ENCODE measurements at regions not wholly inside any gene's neighbourhood (a gene's known extent, or its start where the extent isn't known, plus 50 kb on each side); places are given as distances from the start of the nearest gene placed in this dataset.
"Not testable (repeated sequence)": the region's sequence is repeated elsewhere in the genome, so short reads cannot be mapped to it uniquely, and the experiment has no call there.

- no peaks in the 10 kb centered on the region for H3K27me3 ChIP-seq (ENCODE audit: low read length)
- H3K4me1 ChIP-seq (ENCODE audit: low read length): no peaks in the 10 kb centered on the region
- no peak overlapping the region for H3K4me3 ChIP-seq (ENCODE audit: low read length)
- H3K79me2 ChIP-seq (ENCODE audit: low read length): no peaks in the 10 kb centered on the region
- no peaks in the 10 kb centered on the region for H4K20me1 ChIP-seq (ENCODE audit: insufficient read depth, low read depth, low read length)
- H3K4me2 ChIP-seq (ENCODE audit: low read depth, low read length, poor library complexity, severe bottlenecking): no peak overlapping the region
- DNase-seq: no peak
- no peaks in the 10 kb centered on the region for H3K9me3 ChIP-seq (ENCODE audit: low read length)
- H3K9me2 ChIP-seq (replicated peaks; ENCODE audit: insufficient read depth, low read length): no peaks in the 10 kb centered on the region
- H2AFZ ChIP-seq (ENCODE audit: low read length): no peak overlapping the region
- no peak overlapping the region for H3K27ac ChIP-seq (ENCODE audit: low read length)
- no peaks in the 10 kb centered on the region for H3K36me3 ChIP-seq (ENCODE audit: insufficient read depth, low read length)
- H3K9ac ChIP-seq (ENCODE audit: low read length): no peak overlapping the region
Measured at GRCh38 chr17:16888413-16889087, 83.4 kb downstream of the TNFRSF13B start.

- DNase-seq: no peak
- H3K9me3 ChIP-seq (ENCODE audit: low read length): no peaks in the 10 kb centered on the region
- no peak overlapping the region for H3K4me2 ChIP-seq (ENCODE audit: low read depth, low read length, poor library complexity, severe bottlenecking)
- H3K4me3 ChIP-seq (ENCODE audit: low read length): no peak overlapping the region
- H4K20me1 ChIP-seq (ENCODE audit: insufficient read depth, low read depth, low read length): no peaks in the 10 kb centered on the region
- H3K9me2 ChIP-seq (replicated peaks; ENCODE audit: insufficient read depth, low read length): no peaks in the 10 kb centered on the region
- no peaks in the 10 kb centered on the region for H3K27me3 ChIP-seq (ENCODE audit: low read length)
- H3K79me2 ChIP-seq (ENCODE audit: low read length): no peaks in the 10 kb centered on the region
- H3K9ac ChIP-seq (ENCODE audit: low read length): no peak overlapping the region
- H3K36me3 ChIP-seq (ENCODE audit: insufficient read depth, low read length): no peaks in the 10 kb centered on the region
- no peak overlapping the region for H3K27ac ChIP-seq (ENCODE audit: low read length)
- no peaks in the 10 kb centered on the region for H3K4me1 ChIP-seq (ENCODE audit: low read length)
- H2AFZ ChIP-seq (ENCODE audit: low read length): no peak overlapping the region
Measured at GRCh38 chr17:16887523-16888095, 84.3 kb downstream of the TNFRSF13B start.

DNA sequence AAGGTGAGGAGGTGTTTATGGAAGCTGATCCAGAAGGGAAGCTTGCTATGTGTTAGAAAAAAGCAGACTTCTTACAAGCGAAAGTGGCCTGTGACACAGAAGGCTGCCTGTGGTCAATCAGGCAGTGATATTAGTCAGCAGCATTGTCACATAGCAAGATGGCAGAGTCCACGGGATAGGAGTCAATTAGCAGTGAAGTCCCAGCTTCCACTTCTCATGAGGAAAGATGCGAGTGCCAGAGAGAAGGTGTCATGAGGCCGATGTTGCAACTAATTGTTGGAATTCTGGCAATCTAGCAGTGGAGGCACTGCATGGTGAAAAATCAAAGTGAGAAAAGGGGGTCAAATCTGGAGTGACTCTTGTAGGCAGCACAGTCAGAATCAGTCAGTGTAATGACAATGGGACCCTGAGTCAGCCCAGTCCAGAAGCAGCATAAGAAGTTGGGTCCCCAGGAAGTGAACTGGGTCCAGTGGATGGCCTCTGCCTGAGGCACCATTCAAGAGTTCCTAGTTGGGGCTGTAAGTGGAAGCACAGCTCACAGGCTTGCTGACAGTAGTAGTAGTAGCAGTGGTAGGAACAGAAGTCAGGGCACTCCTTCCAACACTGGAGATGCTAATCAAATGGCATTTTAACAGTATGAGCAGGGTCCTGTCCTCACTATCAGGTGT lies 85.1 kb downstream of the TNFRSF13B start:
- Histone ChIP-seq H3K4me3 (ENCODE audit: low read length) (no peak overlapping the region), H3K9me2 (replicated peaks; ENCODE audit: insufficient read depth, low read length) (no peaks in the 10 kb centered on the region), H3K4me2 (ENCODE audit: low read depth, low read length, poor library complexity, severe bottlenecking) (no peak overlapping the region), H3K27me3 (ENCODE audit: low read length) (no peaks in the 10 kb centered on the region), H3K9me3 (ENCODE audit: low read length) (no peaks in the 10 kb centered on the region), H3K27ac (ENCODE audit: low read length) (no peak overlapping the region), H3K36me3 (ENCODE audit: insufficient read depth, low read length) (no peaks in the 10 kb centered on the region), H3K4me1 (ENCODE audit: low read length) (no peaks in the 10 kb centered on the region), H2AFZ (ENCODE audit: low read length) (no peak overlapping the region), H4K20me1 (ENCODE audit: insufficient read depth, low read depth, low read length) (no peaks in the 10 kb centered on the region), H3K79me2 (ENCODE audit: low read length) (no peaks in the 10 kb centered on the region), H3K9ac (ENCODE audit: low read length) (no peak overlapping the region)
- no peak for DNase-seq

DNA sequence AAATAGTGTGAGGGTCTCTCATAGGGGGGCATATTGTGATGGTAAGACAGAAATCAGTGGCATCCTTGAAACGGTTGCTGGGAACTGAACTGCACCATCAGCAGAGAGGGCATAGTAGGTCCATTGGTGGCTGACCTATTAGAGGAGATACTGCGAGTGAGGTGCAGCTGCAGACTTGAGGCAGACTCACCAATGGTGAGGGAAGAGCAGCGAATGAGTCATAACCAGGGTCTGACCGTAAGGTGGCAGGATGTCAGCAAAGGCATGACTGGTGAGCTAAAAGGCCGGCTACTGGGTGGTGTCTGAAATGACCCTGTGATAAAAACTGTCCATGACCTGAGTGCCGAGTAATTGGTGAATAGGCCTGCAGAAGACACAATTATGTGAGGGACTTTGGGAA lies 86.7 kb downstream of the TNFRSF13B start:
- not testable (repeated sequence) for DNase-seq; H3K4me2 ChIP-seq (ENCODE audit: low read depth, low read length, poor library complexity, severe bottlenecking)

GRCh38 chr17:16882926-16883265 lies 89.0 kb downstream of the TNFRSF13B start:
- H3K9me3 ChIP-seq (ENCODE audit: low read length); H3K79me2 ChIP-seq (ENCODE audit: low read length); H3K27ac ChIP-seq (ENCODE audit: low read length); H3K9me2 ChIP-seq (replicated peaks; ENCODE audit: insufficient read depth, low read length); H3K4me2 ChIP-seq (ENCODE audit: low read depth, low read length, poor library complexity, severe bottlenecking); H3K36me3 ChIP-seq (ENCODE audit: insufficient read depth, low read length); H3K27me3 ChIP-seq (ENCODE audit: low read length); H3K4me3 ChIP-seq (ENCODE audit: low read length); H3K4me1 ChIP-seq (ENCODE audit: low read length); H2AFZ ChIP-seq (ENCODE audit: low read length); DNase-seq; H4K20me1 ChIP-seq (ENCODE audit: insufficient read depth, low read depth, low read length); H3K9ac ChIP-seq (ENCODE audit: low read length): not testable (repeated sequence)

More for the DNA sequence above, 86.7 kb downstream of the TNFRSF13B start:
- H3K27ac ChIP-seq (ENCODE audit: low read length); H3K9me2 ChIP-seq (replicated peaks; ENCODE audit: insufficient read depth, low read length); H3K27me3 ChIP-seq (ENCODE audit: low read length); H2AFZ ChIP-seq (ENCODE audit: low read length); H3K36me3 ChIP-seq (ENCODE audit: insufficient read depth, low read length); H3K4me1 ChIP-seq (ENCODE audit: low read length); H3K9me3 ChIP-seq (ENCODE audit: low read length); H3K79me2 ChIP-seq (ENCODE audit: low read length); H3K9ac ChIP-seq (ENCODE audit: low read length); H3K4me3 ChIP-seq (ENCODE audit: low read length); H4K20me1 ChIP-seq (ENCODE audit: insufficient read depth, low read depth, low read length): not testable (repeated sequence)

GRCh38 chr17:16882243-16882925 lies 89.5 kb downstream of the TNFRSF13B start:
- no peaks in the 10 kb centered on the region for H3K27me3 ChIP-seq (ENCODE audit: low read length)
- H3K4me2 ChIP-seq (ENCODE audit: low read depth, low read length, poor library complexity, severe bottlenecking): no peak overlapping the region
- no peaks in the 10 kb centered on the region for H3K9me3 ChIP-seq (ENCODE audit: low read length)
- no peak overlapping the region for H2AFZ ChIP-seq (ENCODE audit: low read length)
- H3K9ac ChIP-seq (ENCODE audit: low read length): no peak overlapping the region
- no peaks in the 10 kb centered on the region for H3K36me3 ChIP-seq (ENCODE audit: insufficient read depth, low read length)
- no peaks in the 10 kb centered on the region for H3K4me1 ChIP-seq (ENCODE audit: low read length)
- no peaks in the 10 kb centered on the region for H4K20me1 ChIP-seq (ENCODE audit: insufficient read depth, low read depth, low read length)
- H3K9me2 ChIP-seq (replicated peaks; ENCODE audit: insufficient read depth, low read length): no peaks in the 10 kb centered on the region
- no peaks in the 10 kb centered on the region for H3K79me2 ChIP-seq (ENCODE audit: low read length)
- no peak overlapping the region for H3K4me3 ChIP-seq (ENCODE audit: low read length)
- no peak for DNase-seq
- H3K27ac ChIP-seq (ENCODE audit: low read length): no peak overlapping the region

- Histone ChIP-seq H3K27me3 (ENCODE audit: low read length) (no peaks in the 10 kb centered on the region), H3K27ac (ENCODE audit: low read length) (no peak overlapping the region), H3K4me1 (ENCODE audit: low read length) (no peaks in the 10 kb centered on the region), H2AFZ (ENCODE audit: low read length) (no peak overlapping the region), H3K36me3 (ENCODE audit: insufficient read depth, low read length) (no peaks in the 10 kb centered on the region), H4K20me1 (ENCODE audit: insufficient read depth, low read depth, low read length) (no peaks in the 10 kb centered on the region), H3K4me3 (ENCODE audit: low read length) (no peak overlapping the region), H3K9me2 (replicated peaks; ENCODE audit: insufficient read depth, low read length) (no peaks in the 10 kb centered on the region), H3K9ac (ENCODE audit: low read length) (no peak overlapping the region), H3K9me3 (ENCODE audit: low read length) (no peaks in the 10 kb centered on the region), H3K79me2 (ENCODE audit: low read length) (no peaks in the 10 kb centered on the region), H3K4me2 (ENCODE audit: low read depth, low read length, poor library complexity, severe bottlenecking) (no peak overlapping the region)
- no peak for DNase-seq
Measured at GRCh38 chr17:16881239-16881924, 90.5 kb downstream of the TNFRSF13B start.

DNA sequence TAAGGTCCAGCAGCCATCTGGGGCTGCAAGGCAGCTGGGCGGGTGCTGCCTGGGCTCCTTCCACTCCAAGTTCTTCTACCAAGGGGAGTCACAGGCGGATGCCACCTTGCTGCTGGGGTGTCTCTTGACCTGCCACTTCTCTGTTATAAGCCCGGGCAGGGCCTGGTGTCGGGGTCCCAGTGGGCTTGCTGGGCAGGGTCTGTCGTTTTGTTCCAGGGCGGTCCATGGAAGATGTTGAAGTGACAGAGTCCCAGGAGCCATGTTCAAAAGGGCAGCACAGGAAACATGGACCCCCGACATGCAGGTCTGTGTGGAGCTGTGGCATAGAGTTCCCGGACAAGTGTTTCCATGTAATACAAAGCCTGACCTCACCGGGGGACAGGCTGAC lies 91.1 kb downstream of the TNFRSF13B start:
- Histone ChIP-seq H3K36me3 (ENCODE audit: insufficient read depth, low read length) (no peaks in the 10 kb centered on the region), H2AFZ (ENCODE audit: low read length) (no peak overlapping the region), H3K9ac (ENCODE audit: low read length) (no peak overlapping the region), H3K9me2 (replicated peaks; ENCODE audit: insufficient read depth, low read length) (no peaks in the 10 kb centered on the region), H3K4me3 (ENCODE audit: low read length) (no peak overlapping the region), H3K9me3 (ENCODE audit: low read length) (no peaks in the 10 kb centered on the region), H3K27me3 (ENCODE audit: low read length) (no peaks in the 10 kb centered on the region), H3K4me1 (ENCODE audit: low read length) (no peaks in the 10 kb centered on the region), H3K27ac (ENCODE audit: low read length) (no peak overlapping the region), H3K4me2 (ENCODE audit: low read depth, low read length, poor library complexity, severe bottlenecking) (no peak overlapping the region), H3K79me2 (ENCODE audit: low read length) (no peaks in the 10 kb centered on the region), H4K20me1 (ENCODE audit: insufficient read depth, low read depth, low read length) (no peaks in the 10 kb centered on the region)
- DNase-seq: no peak

Data from Karpas-422 (cell line).